Islet precursor cell (in vitro differentiated cells): ENCODE measurements at regions not wholly inside any gene's neighbourhood (a gene's known extent, or its start where the extent isn't known, plus 50 kb on each side); places are given as distances from the start of the nearest gene placed in this dataset.
"Not testable (repeated sequence)": the region's sequence is repeated elsewhere in the genome, so short reads cannot be mapped to it uniquely, and the experiment has no call there.

Experiments used
- DNase-seq: peaks from one replicate; pipeline ENCODE4 v3.0.0-alpha.2; 2018

DNA sequence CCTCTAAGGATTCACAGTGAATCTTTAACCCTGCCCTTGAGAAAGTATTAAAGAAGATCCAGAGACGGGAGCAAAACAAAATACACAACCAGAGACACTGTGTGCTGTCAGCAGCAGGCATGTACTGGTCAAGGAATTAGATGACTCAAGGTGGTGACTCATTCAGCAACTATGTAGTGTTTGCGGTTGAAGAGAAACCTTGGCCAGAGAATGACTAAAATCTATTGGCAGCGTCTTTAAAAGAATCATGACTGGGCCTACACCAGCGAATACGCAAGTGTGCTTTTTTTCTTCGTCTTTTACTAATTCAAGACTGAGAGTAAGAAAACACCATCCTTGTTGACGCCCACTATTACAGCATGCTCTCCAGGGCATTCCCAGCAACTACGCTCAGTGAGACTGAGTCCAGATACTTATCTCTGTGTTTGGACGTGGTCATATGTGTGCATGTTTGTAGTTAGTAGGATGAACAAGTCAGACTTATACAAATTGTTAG lies 72.4 kb upstream of the BACH2 start:
- peak; percentile 97 for DNase-seq

DNA sequence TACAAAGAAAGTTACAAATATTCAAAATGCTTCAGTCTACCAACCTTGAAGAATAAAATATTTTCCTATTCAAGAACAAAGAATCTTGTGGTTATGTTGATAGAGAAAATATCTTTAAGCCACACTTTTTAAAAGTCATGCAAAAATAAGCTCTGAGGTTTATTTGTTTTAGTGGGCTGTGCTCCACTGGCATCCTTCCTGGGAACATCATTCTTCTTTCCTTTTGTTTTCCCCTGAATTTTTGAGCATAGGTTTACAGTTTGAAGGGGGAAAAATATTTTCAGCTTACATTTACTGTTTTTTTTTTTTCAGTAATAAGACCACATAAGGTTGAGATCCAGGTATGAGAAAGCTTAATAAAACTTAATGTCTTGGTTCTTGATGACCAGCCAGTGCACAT lies 72.0 kb upstream of the BACH2 start:
- no peak for DNase-seq

DNA sequence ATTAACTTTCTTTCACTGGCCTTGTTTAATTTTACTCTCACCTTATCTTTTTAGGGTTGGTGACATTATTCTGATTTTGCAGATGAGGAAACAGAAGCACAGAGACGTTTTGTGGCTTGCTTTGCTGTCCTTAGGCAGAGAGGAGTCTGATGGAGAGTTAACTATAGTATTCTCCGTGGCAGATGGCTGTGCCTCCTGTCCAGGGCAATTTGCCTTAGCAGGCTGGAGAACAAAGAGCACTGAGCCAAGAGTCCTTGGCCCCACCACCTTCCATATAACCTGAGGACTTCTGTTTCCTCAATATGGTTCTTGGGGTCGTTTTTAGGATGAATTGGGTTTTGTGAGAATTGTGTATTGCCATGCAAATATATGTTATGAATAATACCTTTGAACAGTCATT lies 71.4 kb upstream of the BACH2 start:
- no peak for DNase-seq

DNA sequence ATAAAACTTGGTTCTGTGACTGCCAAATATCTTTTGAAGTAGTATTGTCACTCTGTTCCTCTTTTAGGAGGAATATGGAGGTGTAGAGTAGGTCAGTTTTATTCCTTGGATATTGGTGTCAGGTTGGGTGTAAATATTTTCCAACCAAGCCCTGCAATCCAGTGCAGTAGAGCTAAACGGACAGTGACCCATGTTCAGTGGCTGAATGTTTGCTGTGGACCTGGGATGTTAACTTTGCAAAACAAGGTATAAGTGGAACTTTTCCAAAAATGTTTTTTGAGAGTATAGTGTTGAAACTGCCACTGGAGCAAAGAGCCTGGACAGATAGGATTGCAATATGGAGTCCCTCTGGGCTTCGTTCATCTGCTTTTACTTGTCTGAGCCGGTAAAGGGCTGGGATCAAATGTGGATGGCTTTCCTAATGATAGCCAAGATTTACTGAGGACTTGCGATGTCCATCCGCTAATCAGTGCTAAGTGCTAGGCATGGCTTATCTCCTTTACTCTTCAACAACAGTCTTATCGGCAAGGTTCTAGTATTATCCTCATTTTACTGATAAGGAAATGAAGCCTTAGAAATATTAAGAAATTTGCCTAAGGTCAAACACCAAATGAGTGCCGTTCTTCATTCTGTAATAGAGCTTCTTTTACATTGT lies 69.0 kb upstream of the BACH2 start:
- no peak for DNase-seq

DNA sequence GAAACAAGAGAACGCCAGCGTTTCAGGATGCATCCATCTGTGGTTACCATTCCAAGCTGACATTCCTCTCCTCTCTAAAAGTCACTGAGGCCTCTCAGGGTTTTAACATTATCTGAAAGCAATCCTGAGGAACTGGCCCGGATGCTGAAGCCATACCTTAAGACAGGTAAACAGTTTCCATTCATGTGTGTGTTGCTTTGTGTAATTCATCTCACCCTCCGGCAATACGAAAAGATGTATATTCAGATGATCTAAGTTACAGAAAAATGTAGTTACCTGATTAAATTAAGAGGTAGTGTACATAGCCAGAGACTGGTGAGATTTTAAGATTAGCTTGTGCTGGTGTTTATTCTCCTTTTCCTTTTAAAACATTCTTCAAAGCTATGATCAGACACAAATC lies 68.4 kb upstream of the BACH2 start:
- no peak for DNase-seq

DNA sequence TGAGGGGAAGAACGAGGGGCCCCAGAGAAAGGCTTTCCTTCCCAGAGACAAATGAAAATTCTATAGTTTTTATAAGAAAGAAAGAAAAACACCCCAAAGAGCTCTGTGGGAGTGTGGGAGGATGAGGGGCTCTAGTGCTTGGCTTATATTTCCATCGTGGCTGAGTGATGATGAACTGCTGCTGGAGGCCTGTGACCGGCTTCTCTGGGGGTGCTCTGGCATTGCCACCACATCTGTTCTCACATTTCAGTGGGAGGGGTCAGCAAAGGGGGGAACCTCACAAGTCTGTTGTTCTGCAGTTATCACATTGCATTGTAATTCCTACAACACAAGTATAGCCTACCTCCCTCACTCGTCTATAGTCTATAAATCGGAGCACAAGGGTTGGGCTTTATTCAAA lies 67.6 kb upstream of the BACH2 start:
- no peak for DNase-seq

DNA sequence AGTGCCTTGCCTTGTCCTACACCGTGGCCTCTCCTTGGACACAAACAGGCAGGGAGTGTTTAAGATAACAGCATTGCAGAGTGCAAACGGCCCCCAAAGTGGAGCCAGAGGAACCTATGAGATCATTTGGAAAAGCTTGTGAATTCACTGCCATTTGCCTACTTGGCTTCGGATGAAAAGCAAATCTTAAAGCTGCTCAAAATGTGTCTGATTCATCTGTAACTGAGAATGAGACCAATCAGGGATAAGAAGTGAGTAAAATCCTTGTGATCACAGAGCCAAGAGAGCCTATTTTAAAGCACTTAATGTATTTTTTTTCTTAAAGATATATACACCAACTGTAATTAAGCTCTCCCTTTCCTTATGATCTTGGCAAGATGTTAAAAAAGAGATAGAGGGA lies 65.7 kb upstream of the BACH2 start:
- no peak for DNase-seq

DNA sequence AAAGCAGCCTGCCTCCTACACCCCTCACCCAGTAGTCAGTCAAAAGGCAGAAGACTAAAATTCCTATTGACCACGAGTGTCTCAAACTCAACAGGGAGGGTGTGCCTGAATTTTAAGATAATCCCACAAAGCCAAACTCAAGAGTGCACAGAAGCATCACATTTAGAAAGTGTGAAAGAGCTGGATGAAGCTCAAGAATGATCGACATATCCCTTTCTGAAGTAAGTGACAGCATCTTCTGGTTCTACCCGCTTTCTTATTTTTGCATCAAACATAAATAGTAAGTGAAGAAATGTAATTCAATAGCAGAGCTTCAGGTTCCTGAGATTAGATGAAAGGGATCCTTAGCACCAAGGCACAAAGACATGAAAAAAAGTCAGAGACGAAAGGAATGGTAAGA lies 64.5 kb upstream of the BACH2 start:
- DNase-seq, result no peak

DNA sequence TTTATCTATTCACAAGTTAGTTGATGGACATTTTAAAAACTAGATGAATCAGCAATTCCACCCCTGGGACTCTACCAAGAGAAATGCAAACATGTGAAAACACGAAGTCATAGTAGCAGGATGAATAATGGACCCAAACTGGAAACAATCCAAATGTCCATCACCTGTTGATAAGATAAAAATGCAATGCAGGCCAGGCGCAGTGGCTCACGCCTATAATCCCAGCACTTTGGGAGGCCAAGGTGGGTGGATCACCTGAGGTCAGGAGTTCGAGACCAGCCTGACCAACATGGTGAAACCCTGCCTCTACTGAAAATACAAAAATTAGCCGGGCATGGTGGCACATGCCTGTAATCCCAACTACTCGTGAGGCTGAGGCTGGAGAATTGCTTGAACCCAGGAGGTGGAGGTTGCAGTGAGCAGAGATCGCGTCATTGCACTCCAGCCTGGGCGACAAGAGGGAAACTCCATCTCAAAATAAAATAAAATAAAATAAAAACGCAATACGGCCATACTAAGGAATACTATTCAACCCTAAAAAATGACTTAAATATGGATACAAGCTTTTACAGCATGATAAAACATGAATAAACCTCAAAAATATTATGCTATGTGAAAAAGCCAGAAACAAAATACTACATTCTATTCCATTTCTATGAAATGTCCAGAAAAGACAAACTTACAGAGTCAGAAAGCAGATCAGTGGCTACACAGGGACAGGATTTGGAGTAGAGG lies 61.6 kb upstream of the BACH2 start:
- not testable (repeated sequence) for DNase-seq

DNA sequence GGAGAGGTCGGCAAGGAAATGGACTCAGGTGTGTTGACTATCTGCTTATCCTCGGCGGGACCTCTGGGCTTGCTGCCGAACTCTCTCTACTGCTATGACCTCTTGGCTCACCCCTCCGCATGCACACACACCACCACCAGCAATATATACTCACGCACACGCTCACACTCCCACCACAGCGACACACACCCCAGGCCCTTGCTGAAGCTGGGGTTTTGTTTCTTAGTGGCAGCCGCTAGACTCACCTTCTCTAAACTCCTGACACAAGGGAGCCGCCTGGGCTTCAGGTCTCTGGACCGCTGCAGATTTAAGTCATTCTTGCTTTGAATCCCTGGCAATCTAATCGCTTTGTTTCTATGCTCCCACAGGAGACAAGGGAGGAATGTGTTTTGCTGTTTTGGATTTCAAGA lies 59.4 kb upstream of the BACH2 start:
- no peak for DNase-seq

DNA sequence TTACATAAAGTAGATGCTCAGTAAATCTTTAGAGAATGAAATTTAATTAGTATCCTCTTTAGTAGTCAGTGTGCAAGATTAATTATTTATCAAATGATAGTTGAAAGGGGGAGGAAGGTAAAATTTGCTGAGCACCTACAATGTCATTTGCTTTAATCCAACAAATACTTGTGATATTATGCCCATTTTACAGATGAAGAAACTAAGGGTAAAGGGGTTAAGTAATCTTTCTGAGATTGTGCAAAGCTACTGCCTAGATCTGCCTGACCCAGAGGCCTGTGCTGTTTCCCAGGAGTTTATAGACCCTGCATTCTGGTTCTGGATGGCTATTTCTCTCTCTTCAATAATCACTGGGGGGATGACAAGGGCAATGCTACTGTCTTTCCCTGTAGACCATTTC lies 58.3 kb upstream of the BACH2 start:
- no peak for DNase-seq

DNA sequence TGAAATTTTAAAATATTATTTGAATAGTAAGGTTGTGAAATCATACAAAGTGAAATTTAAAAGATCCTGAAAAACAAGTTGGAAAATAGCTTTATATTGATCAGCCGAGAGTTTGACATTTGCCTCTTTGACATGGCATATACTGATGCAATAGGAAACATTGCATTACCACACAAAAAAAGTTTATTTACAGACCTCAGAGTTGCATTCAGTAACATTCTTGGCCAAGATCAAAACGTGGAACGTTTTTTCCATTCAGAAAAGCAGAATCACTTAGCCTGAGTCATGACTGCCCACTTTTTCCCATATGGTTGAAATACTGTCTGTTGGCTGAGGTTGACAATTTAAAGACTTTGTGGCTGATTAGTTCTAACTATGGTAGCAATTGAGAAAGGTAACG lies 55.1 kb upstream of the BACH2 start:
- DNase-seq, result no peak

DNA sequence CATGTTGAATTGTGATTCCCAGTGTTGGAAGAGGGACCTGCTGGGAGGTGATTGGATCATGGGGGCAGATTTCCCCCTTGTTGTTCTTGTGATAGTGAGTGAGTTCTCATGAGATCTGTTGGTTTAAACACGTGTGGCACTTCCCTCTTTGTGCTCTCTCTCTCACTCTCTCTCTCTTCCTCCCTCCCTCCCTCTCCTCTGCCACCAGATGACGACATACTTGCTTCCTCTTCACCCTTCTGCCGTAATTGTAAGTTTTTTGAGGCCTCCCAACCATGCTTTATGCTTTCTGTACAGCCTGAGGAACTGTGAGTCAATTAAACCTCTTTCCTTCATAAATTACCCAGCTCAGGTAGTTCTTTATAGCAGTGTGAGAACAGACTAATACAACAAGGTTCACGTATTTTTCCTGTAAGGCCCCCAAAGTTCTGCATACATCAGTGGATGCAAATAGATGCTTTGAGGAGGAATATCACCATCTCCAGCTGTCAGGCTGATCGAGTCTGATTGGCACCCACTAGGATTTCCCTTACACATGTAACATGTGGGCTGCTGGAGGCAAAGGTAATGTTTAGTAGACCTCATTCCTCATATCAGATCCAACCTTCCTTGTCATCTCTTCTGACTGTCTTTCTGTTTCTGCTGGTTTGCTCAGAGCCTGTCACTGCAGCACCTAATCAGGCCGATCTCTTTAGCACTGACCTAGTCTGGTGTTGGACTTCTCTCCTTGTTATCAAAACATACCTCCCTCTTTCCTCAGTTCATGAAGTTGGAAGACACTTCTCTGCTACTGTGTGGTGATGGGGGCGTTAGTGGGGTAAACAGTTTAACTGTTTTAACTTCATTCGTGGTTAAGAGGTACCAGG lies 54.3 kb upstream of the BACH2 start:
- DNase-seq, result no peak

DNA sequence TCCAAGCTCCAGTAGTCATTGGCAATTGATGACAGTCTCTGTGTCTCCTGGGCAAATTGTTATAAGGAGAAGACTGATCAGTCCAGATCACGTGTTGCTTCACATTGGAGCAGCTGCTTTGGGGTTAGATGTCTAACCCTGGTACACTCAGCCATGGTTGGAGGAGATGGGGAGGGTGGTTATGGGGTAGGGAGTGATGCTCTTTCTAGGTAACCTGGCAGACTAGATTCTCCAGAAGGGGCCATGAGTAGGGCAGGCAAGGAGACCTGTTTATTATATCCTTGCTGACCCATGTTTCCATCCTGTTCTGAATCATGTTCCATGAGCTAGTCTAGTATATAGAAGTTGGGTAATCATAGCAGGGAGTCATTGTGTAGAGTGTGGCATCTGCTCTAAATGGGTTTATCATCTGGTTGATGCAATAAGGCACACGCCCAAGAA lies 50.8 kb upstream of the BACH2 start:
- no peak for DNase-seq

DNA sequence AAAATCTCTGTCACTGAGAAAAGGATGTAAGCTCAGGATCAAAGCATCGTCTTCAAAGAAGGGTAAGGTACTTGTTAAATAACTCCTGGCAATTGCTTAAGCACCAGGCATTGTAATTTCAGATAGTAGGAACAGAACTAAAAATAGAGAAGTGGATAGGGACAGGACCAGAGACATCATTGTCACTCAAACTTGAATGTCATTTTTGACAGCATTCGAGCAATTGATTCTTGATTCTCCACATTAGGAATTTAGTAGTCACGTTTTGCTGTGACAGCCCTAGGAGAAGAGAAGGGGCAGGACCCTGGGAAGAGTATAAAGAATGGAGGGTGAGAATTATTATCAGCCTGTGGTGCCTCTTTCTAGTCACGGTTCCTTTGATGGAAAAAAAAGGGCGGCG lies 50.1 kb upstream of the BACH2 start:
- DNase-seq, result no peak
